EL (cell line): ENCODE measurements at regions not wholly inside any gene's neighbourhood (a gene's known extent, or its start where the extent isn't known, plus 50 kb on each side); places are given as distances from the start of the nearest gene placed in this dataset.
A peak's percentile ranks its signal among the peaks of the same experiment; 100 is the strongest.

ENCODE experiments used
- DNase-seq: peaks from one replicate; pipeline ENCODE4 v3.0.0-alpha.2; 2016

GRCh38 chr12:87836190-87836589 is 193.0 kb downstream of the C12orf50 start:
- no peak for DNase-seq

- DNase-seq = no peak
These were observed 200.7 kb downstream of the C12orf50 start for GRCh38 chr12:87828382-87828973.

DNA sequence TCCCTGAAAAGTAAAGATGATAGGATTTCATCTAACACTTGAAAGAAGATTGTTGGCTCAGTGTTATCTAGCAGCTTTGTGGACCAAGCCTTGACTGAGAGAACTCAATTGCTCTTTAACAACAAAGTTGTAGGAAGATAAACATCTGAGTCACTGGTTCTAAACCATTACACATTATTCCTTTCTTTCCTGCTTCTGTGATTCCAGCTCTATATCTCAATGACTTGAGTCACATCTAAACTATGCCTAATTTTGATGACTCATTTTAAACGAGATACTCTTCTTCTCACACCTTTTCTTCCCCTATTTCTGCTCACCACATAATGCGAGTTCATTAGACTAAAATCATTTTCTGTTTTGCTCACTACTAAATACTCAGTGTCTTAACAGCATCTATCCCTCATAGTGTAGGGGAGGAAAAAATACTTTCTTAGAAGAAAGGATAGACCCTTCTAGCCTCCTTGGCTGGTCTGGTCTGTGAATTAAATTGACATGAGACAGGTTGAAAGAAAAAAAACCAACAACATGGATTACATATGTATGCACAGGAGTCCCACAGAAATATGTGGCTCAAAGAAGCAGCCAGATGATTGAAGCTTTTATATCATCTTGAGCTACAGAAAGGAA is 201.4 kb downstream of the C12orf50 start:
- peak; percentile 68 for DNase-seq

- DNase-seq = no peak
These were observed 206.3 kb downstream of the C12orf50 start for GRCh38 chr12:87822923-87823322.

DNA sequence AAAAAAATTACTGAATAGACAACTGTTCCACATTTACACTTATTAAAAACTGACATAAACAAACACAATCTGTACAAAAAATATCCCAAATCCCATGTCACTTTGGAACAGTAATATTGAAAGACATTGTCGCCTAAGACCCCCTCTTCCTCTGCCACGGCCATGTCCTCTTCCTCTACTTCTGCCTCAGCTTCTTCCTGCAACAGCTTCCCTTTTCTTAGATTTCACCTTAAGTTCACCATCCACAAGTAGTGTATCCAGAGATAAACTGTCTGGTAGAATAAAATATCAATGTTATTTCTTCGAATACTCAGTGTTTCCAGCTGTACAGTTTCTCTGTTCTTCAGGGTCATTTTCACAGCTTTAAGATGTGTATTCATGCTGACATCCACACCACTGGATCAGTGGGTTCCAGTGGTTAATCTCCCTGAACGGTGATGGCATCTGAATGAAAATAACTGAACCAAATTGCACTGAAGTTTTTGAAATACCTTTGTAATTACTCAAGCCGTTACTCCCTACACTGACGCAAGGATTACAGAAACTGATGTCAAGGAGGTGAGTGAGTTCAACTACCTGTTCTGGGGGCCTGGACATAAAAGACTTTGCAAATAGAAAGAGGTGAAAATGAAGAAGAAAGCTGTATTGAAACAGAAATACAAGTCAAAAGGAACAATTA is 208.5 kb downstream of the C12orf50 start:
- peak; percentile 68 for DNase-seq

DNA sequence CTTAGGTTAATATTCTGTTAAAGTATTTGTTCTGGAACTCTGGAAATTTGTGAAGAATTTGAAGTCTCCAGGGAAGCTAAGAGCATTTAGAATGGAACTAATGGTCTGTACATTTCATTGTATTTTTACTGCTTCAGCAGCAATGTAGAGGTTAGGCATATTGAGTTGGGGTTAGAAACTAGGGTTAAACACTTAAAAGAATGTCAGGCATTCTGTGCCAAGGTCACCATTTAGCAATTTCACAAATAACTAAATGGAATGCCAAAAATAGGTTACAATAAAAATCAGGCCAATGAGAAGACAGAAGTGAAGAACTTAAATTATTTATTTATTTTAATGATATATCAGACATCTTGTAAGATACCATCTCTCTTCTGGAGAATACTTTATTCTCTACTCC is 210.8 kb downstream of the C12orf50 start:
- no peak for DNase-seq

GRCh38 chr12:87815771-87816585 is 213.2 kb downstream of the C12orf50 start:
- DNase-seq = peak; percentile 48

- no peak for DNase-seq
These were observed 214.6 kb downstream of the C12orf50 start for GRCh38 chr12:87814625-87815024.

DNA sequence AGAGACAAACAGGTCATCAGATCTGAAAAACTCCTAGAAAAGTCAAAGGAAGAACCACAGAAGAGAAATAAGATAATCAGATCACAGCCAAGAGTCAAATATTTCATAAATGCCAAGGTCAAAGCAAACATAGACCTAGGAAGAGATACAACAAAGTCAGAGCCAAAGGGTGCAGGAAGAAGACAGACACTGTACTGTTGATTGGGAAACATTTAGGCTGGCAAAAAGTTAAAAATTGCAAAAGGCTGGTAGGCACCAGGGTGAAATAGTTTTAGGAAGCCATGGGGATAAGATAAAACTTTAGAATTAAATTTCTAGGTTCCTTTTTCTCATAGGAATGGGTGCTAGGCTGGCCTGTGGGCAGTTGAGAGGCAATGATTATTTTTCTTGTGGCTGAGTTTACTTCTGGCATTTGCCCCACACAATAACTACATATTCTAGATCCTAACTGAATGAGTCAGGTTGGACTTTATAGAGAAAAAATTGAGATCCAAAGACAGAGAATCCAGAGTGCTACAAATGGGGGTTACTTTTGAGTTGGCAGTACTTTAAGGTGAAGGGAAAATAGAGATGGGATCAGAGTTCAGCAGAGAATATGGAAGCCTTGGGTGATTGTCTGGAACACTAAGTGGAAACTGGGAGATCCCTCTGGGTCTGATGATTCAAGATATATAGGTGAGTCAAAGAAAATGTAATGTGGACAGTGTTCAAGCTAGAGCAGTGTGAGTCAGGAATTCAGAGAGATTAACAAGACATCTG is 215.5 kb downstream of the C12orf50 start:
- DNase-seq = peak; percentile 84

DNA sequence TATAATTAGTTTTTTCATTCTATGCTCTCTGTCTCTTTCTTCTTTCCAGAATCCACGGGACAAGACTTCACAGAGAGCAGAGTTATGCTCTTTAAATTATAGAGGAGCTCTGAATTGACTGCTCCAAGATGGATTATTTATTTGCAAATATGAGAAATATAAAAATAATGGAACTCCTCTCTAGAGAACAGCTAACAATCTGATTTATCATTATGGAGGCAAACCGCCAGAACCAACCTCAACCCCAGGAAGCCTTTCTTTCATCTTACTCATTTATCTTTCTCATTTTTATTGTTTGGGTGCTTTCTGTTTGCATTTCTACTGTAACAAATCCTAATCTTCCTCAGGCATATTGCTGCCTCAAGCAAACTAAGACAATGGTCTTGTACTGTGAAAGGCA is 216.5 kb downstream of the C12orf50 start:
- DNase-seq = peak; percentile 57

- peak; percentile 37 for DNase-seq
These were observed 217.2 kb downstream of the C12orf50 start for GRCh38 chr12:87812030-87812429.

- DNase-seq = peak; percentile 51
These were observed 219.3 kb downstream of the C12orf50 start for GRCh38 chr12:87809916-87810315.

DNA sequence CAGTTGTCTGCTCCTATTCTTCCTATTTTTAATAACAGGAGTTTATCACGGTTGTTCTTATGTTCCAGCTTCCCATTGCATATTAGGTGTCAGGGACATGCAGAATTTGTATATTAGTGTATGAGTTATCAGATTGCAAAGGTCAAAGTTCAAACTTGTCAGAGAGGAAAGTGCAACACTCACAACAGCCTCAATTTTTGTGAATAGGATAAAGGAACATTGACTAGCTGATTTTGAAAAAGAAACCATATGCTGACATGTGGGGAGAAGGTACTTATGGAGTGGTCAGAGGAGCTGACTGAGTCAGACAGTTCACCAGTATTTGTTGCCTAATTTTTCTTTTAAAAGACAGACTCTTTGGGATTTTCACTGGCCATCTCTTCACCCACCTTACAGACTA is 222.1 kb downstream of the C12orf50 start:
- DNase-seq = no peak

- DNase-seq = no peak
These were observed 222.9 kb downstream of the C12orf50 start for GRCh38 chr12:87806310-87806709.

DNA sequence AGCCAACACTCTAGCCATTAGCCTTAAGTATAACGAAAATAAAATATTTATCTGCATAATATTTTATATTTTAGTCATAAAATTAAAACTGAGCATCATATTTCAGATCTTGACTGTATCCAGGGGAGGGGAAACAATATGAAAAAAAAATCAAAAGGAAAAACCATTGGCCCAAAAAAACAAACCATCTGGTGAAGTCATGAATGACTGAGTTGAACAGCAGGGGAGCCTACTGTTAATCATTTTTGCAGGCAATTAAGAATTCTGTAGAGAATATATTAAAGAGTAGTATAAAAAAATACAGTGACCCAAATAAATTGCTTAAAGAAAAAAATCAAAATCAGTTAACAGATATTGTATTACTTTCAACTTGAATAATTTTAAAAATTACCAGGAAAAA is 224.8 kb downstream of the C12orf50 start:
- DNase-seq = no peak

DNA sequence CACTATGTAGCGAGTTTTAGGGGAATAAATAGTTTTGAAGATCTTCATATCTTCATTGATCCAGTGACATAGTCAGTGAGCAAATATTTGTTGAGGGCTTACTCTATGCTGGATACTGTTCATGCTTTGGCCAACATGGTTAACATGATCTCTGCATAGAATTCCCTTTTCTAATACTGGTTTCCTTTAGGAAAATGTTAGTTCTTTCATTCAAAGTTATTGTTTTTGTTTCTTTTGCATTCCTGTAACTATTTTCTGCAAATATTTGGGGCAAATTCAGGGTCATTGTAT is 226.5 kb downstream of the C12orf50 start:
- DNase-seq = no peak

DNA sequence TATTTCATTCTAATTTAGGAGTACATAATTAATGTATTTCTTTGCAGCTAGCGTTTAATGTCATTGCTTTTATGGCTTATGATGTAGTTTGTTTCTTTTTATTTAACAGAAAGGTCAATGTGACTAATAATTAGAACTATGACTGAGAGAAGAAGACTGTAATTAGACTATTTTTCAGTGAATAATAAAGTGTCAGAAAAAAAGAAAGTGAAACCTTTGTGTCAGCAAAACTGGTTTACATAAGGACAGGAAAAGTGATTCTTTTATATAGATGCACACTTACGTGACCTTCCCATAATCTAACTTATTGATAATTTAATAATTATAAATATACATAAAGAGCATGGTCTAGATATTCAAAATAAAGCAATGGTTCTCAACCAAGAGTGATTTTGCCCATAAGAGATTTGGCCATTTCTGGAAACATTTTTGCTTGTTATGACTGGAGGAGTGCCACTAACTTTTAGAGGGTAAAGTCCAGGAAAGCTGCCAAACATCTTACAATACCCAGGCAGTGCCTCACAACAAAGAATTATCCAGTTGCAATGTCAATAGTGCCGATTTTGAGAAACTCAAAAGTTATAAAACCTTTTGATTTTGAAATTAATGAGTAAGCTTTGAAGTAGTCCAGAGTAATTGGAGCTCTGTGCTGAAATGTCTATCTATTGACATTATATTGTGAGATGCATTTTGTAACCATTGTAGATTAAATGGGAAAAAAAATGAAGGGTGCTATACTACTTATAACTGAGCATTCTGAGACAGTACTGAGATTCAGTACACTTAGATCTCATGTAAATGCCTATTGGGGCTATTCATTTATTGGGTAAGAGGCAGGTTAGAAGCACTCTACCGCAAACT is 227.1 kb downstream of the C12orf50 start:
- peak; percentile 63 for DNase-seq

DNA sequence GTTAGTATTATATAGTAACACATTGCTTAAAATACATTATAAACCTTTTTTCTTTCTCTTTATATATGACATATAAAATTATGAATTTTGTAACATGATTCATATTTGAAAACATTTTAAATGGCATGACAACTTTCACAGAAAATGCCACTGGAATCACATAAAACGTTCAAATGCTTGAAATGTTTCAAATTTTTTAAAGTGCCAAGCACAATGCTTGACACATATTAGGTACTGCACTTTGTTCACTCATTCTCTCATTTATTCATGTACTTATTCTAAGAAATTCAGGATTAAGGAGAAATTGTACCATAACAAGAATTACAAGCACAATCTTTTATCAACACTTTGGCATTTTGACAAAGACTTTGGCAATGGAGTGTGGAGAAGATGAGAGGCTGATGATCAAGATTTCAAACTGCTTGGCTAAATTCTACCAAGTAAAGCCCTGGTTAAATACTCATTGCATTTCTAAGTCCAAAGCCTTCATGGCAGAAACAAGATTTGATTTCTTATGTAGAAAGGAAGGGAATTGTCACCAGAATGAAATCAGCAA is 232.2 kb downstream of the C12orf50 start:
- peak; percentile 67 for DNase-seq

DNA sequence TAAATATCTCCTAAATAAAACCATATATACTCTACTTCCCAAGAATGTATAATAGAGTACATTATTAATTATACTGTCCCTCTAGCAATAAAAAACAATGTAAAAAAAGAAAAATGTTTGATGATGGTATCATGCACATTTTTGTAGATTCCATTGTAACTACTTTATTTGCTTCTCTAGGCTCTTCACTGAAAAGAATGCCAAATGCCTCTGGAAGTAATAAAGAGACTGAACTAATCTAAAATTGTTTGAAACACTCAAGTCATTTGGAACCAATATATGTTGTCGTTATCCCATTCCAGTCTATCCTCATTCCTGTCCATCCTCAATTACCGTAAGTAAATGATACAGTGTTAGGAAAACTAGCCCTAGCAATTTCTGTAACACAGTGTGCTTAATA is 233.6 kb downstream of the C12orf50 start:
- DNase-seq = no peak

GRCh38 chr12:87794854-87795253 is 234.3 kb downstream of the C12orf50 start:
- no peak for DNase-seq

DNA sequence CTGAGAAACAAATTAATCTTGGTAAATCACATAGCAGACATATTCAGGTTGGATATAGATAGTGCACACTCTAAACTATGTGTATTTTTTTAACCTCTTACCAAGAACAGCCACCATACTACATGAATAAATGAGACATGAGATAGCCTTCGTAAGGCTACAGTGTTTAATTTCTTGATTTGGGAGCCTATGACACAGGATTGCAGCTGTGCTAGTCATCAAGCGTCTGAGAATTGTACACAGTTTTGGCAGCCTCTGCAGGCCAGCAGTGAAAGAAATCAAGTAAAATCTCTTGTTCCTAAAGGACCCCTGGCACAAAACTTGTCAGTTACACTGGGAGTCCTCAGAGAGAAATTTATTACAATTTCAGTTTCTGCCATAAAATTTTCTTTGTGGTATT is 236.1 kb downstream of the C12orf50 start:
- no peak for DNase-seq

DNA sequence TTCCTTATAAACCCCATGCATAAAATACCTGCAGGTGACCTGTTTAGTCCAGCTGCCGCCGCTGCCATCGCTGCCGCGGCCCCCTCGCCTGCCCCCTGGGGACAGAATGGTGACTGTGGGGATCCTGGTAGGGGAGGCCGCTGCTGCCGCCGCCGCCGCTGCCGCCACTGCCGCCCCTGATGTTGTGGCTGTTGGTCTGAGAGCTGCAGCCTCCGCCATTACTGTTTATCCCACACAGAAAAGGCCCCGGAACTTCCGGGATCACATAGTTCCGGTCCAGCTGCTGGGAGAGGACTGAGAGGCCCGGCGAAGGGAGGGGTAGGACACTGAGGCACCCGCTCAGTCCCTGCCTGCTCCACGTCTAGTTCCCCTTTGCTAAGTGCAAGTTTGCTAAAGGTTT is 244.9 kb downstream of the C12orf50 start:
- no peak for DNase-seq
